NCI-H1436 (cell line): ENCODE measurements at regions not wholly inside any gene's neighbourhood (a gene's known extent, or its start where the extent isn't known, plus 50 kb on each side); places are given as distances from the start of the nearest gene placed in this dataset.
A peak's percentile ranks its signal among the peaks of the same experiment; 100 is the strongest.

ENCODE experiments used
- DNase-seq: peaks from one replicate; lab custom pipeline; 2025; lab: John Stamatoyannopoulos, UW

DNA sequence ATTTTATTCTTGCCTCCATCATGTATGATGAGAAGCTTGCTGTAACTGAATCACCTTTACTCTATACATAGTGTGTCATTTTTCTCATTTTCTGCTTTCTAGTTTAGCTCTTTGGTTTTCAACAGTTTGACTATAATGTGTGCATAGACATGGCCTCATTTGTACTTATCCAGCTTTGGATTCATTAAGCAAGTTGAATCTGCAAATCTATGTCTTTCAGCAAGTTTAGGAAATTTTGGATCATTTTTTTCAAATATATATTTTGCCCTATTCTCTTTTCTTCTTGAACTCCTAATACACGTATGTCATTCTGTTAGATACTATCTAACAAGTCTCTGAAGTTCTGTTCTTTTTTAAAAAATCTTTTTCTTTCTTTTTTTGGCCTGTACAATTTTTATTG is 57.8 kb downstream of the PRLHR start:
- DNase-seq = no peak

DNA sequence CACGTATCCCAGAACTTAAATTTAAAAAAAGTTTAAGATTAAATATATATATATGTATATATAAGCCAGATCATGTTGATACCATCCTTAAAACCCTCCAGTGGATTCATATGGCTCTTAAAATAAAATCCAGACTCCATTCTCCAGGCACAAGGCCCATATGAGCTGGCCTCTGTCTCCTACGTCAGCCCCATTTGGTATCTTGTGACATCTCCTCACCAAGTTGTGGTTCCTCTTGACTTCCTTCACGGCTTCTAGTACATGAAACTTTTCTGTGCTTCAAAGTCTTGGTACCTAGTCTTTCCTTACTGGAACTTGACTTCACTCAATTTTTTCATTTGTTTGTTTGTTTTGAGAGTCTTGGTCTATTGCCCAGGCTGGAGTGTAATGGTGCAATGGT is 61.3 kb downstream of the PRLHR start:
- DNase-seq = no peak

DNA sequence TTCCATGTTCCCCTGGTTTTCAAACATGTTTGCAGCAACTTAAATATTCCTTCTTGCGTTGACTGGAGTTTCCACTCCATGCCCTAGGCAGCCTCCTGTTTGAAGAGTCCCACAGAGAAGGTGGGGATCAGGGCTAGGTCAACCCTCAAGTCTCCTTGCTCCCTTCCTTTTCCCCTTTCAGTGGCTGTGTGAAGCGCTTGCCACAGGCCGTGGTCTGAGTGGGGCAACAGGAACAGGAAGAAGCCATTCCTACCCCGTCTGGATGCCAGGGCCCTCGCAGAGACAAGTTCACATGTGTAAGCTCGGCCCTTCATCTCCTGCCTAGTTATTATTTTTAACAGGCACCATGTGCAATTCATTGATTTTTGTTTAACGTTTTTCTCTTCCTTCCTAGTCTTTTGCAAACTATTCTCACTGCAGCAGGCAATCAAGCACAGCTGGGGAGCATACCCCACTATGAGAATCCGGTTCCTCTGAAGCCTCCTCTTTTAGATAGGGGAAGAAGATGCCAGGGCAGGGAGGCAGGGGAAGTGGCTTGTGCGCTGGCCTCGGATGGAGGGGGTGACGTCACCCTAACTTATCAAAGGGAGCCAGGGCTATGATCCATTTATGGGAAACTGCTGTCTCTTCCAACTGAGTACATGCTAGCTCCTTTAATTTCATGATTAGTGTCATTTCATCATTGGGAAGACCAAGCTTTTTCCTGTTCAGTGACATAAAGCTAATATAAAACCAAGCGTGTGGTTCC is 64.2 kb downstream of the PRLHR start:
- DNase-seq = no peak

DNA sequence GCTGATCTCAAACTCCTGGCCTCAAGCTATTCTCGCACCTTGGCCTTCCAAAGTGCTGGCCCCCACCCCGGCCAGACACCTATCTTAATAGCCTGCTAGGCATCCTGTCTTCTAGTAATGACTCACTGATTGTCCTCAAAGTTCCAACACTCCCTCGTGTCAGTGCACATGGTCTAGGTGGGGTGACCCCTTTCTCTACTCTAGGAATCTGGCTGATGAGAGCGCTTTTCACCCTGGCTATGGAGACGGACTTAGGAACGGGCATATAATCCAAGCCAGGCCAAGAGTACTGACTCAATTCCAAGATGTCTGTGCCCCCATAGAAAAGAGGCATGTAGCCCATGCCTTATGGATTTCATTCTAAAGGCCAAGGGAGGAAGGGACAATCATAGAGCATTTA is 67.0 kb downstream of the PRLHR start:
- no peak for DNase-seq

DNA sequence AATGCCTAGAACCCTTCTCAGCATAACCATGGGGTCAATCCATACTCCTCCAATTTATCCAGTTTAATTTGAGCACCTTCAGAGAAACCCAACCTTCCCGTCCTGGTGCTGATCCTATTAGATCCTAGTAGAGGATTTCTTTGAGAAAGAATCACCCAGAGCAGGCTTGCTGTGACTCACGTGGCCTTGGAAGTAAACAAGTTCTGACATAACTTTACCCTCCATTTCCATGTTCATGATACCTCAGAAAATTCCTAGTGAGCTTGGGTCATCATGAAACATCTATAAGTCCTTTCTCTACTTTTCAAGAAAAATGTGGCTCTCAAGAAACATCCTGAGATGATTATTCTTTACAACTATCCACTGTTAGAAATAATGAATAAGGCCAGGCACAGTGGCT is 71.7 kb downstream of the PRLHR start:
- DNase-seq = no peak

DNA sequence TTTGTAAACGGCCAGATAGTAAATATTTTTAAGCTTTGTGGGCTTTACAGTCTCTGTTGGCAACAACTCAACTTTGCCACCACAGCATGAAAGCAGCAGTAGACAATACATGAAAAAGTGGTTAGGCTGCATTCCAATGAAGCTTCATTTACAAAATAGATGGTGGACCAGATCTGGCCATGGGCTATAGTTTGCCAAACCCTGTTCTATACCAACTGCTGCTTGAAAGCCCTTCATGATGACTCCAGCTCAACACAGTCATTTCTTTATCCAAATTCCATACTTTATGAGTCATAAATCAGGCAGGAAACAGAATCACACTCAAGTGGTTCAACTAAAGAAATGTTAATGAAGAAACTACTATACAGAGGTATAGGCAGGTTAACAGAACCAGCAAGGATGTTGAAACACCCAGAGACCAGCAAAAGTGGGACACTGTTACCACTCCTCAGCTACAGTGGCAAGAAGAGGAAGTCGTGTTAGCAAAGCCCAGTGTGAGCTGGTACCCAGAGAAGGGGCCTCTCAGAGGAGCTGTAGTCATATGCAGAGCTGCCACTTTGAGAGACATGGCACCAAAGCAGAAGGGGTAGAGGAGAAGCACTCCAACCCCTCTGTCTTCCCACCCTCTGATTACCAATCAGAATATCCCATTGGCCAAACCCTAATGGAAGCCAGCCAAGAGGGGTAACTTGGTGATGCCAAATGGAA is 72.5 kb downstream of the PRLHR start:
- DNase-seq = no peak

DNA sequence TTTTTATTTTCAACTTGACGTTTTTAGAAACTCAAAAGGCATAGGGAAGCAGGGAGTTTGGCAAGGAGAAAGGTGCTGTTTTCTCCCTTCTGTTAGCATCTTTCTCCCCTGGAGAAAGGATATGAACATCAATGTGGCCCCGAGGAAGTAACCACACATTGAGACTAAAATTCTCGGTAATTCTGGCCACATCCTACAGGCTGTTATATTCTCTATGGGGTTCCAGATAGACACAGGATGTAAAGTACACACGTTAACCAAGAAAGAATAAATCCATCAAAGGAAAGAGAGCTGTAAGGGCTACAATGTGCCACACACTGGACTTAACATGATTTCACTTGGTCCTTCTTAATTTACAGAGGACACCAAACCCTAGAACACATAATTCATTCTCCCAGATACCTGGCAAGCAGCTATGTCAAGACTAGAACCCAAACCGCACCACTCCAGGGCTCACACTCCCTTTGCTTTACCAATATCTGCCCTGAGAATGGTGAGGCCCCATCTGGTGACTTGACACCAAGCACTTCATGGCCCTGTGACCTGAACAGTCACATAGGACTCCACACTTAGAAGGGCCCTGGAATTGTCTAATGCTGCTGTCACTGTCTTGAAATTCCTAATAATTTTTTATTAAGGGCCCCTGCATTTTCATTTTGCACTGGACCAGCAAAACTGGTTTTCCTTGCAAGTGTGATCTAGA is 73.9 kb downstream of the PRLHR start:
- DNase-seq = no peak

DNA sequence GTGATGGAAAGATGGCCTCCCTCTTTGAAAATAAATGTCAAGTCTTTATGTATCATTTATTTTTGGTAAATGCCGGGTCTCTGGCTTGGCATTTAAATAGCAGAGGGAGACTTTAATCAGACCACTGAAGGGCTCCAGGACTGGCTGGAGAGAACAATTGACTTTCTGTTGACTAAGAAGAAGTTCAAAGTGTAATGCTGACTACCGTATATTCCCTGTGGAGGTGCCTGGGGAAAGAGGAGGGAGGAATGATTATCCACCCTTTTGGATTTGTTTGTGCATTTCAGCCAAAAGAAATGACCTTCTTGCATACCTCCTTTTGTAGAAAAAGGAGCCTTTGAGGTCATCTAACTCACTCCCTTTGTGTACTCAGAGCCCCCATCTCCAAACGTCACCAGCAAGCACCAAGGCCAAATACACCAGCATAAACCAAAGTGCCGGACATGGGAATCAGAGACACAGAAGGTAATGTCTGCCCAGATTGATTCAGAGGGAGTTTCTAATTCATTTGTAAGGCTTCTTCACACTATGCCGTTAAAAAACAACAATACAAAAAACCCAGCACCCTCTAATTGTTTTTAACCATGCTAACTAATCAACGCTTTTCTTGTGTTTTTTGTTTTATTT is 75.2 kb downstream of the PRLHR start:
- DNase-seq = no peak

DNA sequence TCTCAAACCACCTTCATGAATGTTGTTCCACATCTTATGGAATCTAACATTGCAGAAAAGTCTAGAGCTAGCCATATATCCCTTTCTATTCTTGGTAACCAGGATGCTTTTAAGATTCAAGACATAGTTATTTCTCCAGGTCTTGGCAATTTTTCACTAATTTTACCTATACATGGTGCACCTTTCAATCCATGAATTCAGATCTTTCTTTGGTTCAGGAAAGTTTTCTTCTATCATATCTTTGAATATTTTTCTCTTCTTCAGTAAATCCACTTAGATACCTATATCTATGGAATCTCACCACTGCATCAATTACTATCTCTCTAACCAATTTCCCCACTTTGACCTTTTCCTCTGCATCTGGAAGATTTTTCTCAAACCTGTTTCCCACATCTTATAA is 77.4 kb downstream of the PRLHR start:
- DNase-seq = no peak

DNA sequence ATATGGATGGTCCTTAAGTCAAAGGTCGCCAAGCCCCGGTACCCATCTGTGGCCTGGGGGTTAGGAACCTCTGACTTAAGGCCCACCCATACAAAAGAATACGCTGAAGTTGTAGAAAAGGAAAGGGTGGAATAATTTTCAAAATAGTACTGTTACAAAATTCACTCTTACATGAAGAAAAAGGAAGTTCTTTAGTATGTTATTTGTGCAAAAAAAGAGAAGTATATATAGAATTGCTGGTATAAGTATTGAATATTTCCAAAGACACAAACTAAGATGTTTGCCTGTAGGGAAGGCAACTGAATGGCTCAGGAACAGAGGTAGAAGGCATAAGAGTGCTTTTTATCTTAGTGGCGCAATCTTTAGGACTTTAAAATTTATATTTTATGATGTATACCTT is 78.7 kb downstream of the PRLHR start:
- DNase-seq = no peak

DNA sequence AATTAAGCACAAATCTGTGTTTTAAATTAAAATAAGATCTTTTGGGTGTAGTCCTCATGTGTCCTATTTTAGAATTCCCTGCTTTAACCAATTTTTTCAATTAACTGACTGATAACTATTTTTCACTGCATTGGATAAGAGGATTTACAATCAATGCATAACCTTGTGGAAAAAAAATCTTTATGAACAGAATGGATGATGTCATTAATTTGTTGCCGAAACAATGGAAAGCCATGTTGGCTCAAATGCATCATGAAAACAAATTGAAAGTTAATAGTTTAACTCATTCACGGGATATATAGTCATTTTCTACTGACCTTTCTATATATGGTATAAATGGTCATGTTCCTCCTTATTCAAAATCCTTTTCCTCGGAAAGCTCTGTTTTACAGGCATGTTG is 82.3 kb downstream of the PRLHR start:
- DNase-seq = no peak

DNA sequence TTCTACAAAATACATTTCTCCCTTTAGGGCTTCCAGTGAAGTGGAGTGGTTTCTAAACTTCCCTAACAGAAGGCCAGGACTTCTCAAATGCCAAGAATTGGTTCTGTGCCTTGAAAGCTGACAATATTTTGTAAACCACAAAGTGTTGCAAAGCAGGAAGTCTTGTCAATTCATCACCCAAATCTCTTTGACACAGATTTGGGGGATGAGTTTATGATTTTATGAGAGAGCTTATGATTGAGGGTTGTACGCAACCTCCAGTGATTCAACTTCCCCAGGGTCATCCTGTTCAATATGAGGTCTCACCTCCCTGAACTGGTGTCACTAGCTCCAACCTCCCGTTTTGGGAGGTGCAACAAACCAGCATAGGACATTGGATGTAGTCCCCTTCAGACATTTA is 83.7 kb downstream of the PRLHR start:
- no peak for DNase-seq

DNA sequence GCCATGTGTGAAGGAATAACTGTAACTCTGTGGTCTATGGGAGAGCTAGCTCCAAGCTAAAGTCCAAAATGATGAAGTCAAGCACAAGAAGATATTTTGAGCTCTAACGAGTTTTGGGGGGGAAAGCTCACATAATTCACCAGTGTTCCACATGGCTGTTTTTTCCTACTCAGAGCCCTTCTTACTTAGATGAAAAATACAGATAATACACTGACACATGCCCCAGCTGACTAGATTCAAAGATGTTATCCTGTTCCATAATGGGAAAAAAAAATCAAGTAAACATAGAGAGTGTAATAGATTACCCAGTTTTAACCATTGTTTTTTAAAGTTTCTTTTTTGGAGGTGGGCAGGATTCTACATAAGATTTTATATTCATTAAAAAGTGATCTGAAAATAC is 86.6 kb downstream of the PRLHR start:
- DNase-seq = no peak

DNA sequence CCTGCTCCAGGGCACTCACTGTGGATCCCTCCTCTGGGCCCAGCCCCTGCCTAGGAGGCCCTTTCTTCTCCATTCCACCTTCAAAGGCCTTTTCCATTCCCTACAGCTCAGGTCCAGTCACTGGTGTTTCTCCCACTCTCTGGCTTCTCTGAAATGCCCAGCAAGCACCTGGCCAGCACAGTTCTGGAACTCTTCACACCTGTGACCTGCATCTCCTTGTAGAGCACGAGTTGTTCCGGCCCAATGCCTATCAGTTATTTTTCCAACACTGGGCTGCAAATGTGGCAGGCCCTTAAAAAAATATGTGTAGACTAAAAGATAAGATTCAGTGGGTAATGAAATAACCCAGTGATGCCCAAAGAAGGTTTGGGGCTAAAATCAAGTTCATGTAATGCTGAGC is 87.1 kb downstream of the PRLHR start:
- DNase-seq = no peak

DNA sequence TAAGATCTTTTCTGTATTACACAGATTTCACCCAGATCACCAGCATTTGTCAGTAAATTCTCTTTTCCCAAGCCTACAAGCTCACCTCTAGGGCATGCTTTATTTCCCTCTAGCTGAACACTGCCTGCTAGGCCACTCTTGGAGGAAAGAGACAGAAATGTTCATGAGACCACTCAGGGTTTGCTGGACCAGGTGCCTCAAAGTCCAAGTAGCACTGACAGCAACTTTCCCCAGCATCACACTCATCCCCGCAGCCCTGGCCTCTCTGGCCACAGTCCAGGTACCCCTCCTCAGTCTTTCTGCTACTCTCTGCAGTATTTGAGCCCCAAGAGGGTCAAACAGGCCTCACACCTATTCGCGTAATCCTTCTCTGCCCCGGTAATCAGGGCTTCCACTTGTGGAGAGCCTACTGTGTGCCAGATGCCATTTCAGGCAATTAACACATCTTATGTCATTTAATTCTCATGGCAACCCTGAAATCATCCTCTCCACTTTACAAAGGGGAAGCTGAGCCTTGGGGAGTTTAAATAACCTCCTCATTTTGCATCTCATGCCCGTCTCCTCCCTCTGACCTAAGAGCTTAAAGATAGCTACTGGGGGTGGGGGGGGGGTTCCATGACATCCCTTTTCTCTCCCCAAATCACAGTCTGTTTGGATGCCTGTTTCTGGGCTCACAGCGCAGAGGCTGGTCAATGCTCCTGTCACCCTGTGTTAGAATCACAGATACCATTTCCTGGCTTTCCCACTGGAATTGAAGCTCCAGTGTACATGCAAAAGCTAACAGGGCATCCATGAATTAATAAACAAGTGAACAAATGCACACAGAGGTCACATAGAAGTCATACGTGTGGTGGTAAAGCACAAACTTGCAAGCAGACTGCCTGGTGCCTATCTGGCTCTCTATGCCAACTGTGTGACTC is 88.5 kb downstream of the PRLHR start:
- DNase-seq = peak; percentile 93

DNA sequence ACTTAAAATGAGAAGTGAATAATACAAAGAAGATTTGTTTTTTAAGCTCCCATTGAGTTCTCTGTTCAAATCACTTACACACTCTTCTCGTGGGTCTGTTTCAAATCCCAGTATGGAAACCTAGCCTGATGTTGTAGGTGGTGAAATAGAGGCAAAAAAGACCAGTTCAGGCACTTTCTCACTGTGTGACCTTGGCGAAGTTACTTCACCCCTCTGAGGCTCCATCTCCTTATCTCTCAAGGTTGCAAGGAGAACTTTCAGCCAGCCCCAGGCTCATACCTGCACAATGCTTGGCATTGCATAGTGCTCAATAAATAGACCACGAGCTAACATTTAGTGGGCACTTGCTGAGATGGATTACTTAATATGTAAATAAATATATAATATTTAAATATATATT is 90.1 kb downstream of the PRLHR start:
- no peak for DNase-seq

DNA sequence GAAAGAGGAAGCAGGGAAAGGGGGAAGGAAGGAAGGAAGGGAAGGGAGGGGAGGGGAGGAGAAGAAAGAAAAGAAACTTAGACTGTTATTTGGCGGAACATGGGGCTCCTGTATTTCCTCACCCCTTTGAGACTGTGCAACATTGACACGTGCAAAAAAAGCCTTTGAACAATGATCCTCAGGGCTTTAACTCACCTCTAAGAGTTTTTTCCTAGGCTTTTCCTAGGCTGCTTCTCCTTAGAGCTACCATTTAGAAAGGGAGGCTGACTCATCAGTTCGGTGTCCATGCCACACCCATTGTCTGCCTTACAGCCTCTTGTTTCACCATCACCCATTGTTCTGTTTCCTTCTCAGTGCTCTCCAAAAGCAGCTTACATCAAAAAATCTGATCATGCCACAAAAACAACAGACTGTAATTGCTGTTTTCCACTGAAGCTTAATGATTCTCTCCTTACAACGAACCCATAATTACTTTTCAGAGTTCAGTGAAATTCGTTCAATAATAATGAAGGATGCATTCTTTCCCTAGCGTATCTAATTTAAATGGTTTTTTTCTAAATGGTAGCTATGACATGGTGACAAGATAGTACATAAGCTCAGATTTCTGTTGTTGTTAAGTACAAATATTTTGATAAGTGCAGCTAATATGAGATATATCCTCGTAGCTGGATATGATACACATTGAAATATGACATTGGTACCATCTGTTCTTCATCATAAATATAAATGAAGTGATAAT is 90.8 kb downstream of the PRLHR start:
- peak; percentile 34 for DNase-seq

DNA sequence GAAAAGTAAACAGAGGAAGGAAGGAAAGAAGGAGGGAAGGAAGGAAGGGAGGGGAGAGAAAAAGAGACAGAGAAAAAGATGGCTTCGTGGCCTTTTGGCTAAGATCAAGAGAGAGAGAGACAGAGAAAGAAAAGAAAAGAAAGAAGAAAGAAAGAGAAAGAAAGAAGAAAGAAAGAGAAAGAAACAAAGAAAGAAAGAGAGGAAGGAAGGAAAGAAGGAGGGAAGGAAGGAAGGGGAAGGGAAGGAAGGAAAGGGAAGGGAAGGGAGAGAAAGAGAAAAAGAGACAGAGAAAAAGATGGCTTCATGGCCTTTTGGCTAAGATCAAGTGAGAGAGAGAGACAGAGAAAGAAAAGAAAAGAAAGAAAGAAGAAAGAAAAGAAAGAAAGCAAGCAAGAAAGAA is 91.4 kb downstream of the PRLHR start:
- no peak for DNase-seq

DNA sequence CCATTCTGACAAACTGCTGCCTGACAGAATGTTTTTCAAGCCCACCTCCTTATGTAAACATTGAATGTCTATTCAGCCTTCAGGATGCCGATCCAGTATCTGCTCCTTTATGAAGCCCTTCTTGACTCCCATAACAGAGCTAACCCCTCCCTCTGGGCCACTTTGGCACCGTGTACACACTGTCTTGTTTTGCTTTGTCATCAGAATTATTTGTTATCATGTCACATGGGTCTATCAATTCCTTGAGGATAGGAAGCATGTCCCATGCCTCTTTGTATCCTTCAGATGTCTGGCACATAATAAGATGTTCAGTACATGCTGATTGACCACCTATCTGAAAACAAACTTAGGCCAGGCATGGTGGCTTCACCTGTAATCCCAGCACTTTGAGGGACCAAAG is 92.3 kb downstream of the PRLHR start:
- no peak for DNase-seq

DNA sequence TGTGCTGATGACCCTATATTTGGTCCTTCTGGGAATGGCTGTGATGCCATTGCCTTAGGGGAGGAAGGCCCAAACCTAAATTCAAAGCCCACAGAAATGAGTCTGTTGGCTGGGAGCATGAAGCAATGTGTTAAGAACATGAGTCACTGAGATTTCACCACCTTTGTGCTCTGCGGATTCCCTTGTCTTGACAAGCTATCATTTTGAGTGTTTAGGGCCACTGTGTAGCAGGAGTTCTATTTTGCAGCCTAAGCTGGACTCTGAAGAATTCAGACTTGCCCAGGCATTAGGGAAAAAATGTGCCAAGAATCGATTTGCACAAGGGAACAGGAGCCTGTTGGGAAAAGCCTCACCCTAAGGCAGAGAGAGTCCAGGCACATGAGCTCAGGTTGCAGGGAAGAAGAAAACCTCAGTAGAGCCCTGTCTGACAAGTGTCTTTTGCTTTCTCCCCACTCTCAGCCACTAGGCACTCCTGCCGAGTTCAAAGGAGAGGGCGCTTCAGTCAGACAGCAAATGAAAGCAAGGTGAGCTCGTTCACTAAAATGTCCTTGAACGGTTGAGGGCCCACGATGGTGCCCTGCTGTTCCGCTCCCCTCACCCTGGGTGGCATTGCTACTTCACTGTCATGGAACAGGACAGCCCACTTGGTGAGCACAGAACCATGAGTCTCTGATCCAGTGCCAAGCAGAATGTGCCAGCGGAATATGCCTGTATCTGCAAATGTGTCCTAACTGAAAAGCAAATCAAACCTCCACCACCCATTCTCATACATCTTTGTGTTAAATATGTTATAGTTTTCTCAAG is 93.6 kb downstream of the PRLHR start:
- DNase-seq = no peak
